Heart right ventricle (tissue), 16 donors: ENCODE measurements at regions not wholly inside any gene's neighbourhood (a gene's known extent, or its start where the extent isn't known, plus 50 kb on each side); places are given as distances from the start of the nearest gene placed in this dataset.

Experiments used
- ATAC-seq, 8 donors: fragments of 200-7000 bp; cut with Tn5 transposase; one replicate each; pipeline ENCODE4 v1.9.1; 2020; ENCODE audit warnings: mild to moderate bottlenecking in 8 of 8, moderate library complexity in 8 of 8, moderate number of reproducible peaks in 1 of 8
- DNase-seq, 2 donors: peaks; one replicate each; pipeline ENCODE4 v3.0.0-alpha.2; 2020
- H3K27ac ChIP-seq, 10 donors: fragments of 200-600 bp; sonication (generic) in 2 of 10; one replicate each; pipeline versions ENCODE4 v1.5.0 to v1.8.0; 2020 to 2022; ENCODE audit warnings: mild to moderate bottlenecking in 3 of 10
- H3K27me3 ChIP-seq, 7 donors: fragments of 200-600 bp; one replicate each; pipeline ENCODE4 v1.8.0; 2021 to 2022; ENCODE audit warnings: mild to moderate bottlenecking in 2 of 7
- H3K36me3 ChIP-seq, 9 donors: fragments of 200-600 bp; sonication (generic) in 1 of 9; one replicate each; pipeline versions ENCODE4 v1.5.0 to v1.8.0; 2020 to 2022; ENCODE audit warnings: mild to moderate bottlenecking in 2 of 9
- H3K4me1 ChIP-seq, 9 donors: fragments of 200-600 bp; sonication (generic) in 1 of 9; one replicate each; pipeline versions ENCODE4 v1.5.0 to v1.8.0; 2020 to 2022; ENCODE audit warnings: mild to moderate bottlenecking in 4 of 9
- H3K4me3 ChIP-seq, 10 donors: fragments of 200-600 bp; sonication (generic) in 2 of 10; one replicate each; pipeline versions ENCODE4 v1.5.0 to v1.8.0; 2020 to 2022; ENCODE audit warnings: mild to moderate bottlenecking in 7 of 10, moderate library complexity in 2 of 10
- H3K9me3 ChIP-seq, 11 donors: fragments of 200-600 bp in 10 of 11; sonication (generic) in 2 of 11; one replicate each; pipeline versions ENCODE4 v1.5.0 to v1.8.0; 2013 to 2022; ENCODE audit warnings: mild to moderate bottlenecking in 2 of 11, control low read depth in 1 of 11, moderate library complexity in 1 of 11
- CTCF ChIP-seq, 9 donors: fragments of 200-600 bp; sonication (generic) in 2 of 9; IDR thresholded peaks; one replicate each; pipeline versions ENCODE4 v1.5.0 to v1.8.0; 2021 to 2022; ENCODE audit warnings: antibody characterized with exemption in 9 of 9, mild to moderate bottlenecking in 5 of 9, moderate library complexity in 1 of 9
- WGBS, 2 donors: extraction: QIAGEN DNeasy Blood & Tissue Kit; methylation state at CpG; one replicate each; pipeline ENCODE4 v1.1.7; 2013; ENCODE audit warnings: inconsistent platforms in 1 of 2; 5-methylcytosine and 5-hydroxymethylcytosine counted together
- intact Hi-C, 10 donors: fragments of 100-400 bp; cut with DNase I; formaldehyde crosslinking; loops; one replicate each; pipeline versions ENCODE4 v1.11.1 to v1.14.2; 2022
- donor health status: Arrhythmogenic right ventricular cardiomyopathy.
- donor health status: ischemic (EF 13 %, LVEDD 7.1; RV severe dilation, severe dysfunction).
- donor health status: healthy with polysubstance abuse.
- donor health status: DM: no; HTN: yes; CAD: no.
- donor health status: DM: no; HTN: no; CAD: no.
- donor health status: ischemic (EF 25% LVEDD 6.9; RV normal size, moderate dysfunction).
- donor health status: ischemic (EF 25% LVEDD 5.7; RV mildly dilated, moderate dysfunction).
- donor health status: healthy.
- donor health status: DM: yes; HTN: yes; CAD: no.
- donor health status: Ischemic cardiomyopathy.
- donor health status: ischemic (EF 35%, LVEDD 5.7; RV mildly dilated, moderate dysfunction).
- donor health status: nonischemic (EF 11% LVEDD 7.7; RV severe dilation, severe dysfunction).
- donor health status: DM: yes; HTN: yes; CAD: no.
- donor health status: PGD.
- donor health status: ischemic (EF 29% LVEDD 5.4; RV normal size, mild dysfunction).
- donor health status: nonischemic (EF 23%, LVEDD 6.1; RV moderate dilation, normal function).

GRCh38 chr22:35008213-35008612 is 57.7 kb upstream of the ISX start:
- Histone ChIP-seq H3K4me1 (no peaks in the 10 kb centered on the region), H3K9me3 (no peaks in the 10 kb centered on the region), H3K4me3 (no peak overlapping the region), H3K27ac (no peak overlapping the region), H3K27me3 (peaks cover 0 to 26% (median 12%) of the 10 kb centered on the region in 7 donors), H3K36me3 (no peaks in the 10 kb centered on the region)
- no peak for DNase-seq
- intact Hi-C loops = no loop called here
- no peak for ATAC-seq
- no peak for TF ChIP-seq CTCF (IDR thresholded peaks at IDR 0.05)
- WGBS, 2 donors = 74 to 75% methylated on average over 5 of the region's 5 CpGs

GRCh38 chr22:35010543-35010942 is 55.4 kb upstream of the ISX start:
- ATAC-seq (no peak), DNase-seq (no peak)
- H3K4me1 ChIP-seq = no peaks in the 10 kb centered on the region
- no peak for TF ChIP-seq CTCF (IDR thresholded peaks at IDR 0.05)
- WGBS, 2 donors = 88 to 93% methylated on average over 6 of the region's 6 CpGs
- H3K27ac ChIP-seq = no peak overlapping the region
- peaks cover 0 to 22% (median 12%) of the 10 kb centered on the region in 7 donors for H3K27me3 ChIP-seq
- H3K9me3 ChIP-seq = no peaks in the 10 kb centered on the region
- no peaks in the 10 kb centered on the region for H3K36me3 ChIP-seq
- H3K4me3 ChIP-seq = no peak overlapping the region
- intact Hi-C loops = loop anchor here in 1 of 10 donors (10.0 kb wide), 1 partner anchor 1076 kb away; no protein-coding TSS in a partner anchor

DNA sequence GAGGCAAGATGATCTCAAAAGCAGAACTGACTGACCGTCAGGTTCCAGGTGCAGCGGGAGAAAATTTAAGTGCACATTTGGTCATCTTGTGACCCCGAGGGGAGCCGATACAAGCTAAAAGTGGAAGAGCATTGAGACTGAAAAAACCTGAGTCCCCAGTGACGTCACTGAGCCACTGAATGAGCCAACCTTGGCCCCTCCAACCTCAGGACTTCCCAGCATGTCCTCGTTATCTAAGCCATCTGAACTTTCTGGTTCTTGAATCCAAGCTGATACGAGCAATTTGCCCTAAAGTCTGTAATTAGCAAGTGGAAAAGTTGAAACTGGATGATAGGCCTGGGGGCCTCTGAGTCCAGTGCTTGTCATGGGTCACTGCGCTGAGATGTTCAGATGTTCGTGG is 51.1 kb upstream of the ISX start:
- Histone ChIP-seq H3K36me3 (no peaks in the 10 kb centered on the region), H3K4me3 (no peak overlapping the region), H3K27ac (no peak overlapping the region), H3K9me3 (no peaks in the 10 kb centered on the region), H3K4me1 (no peaks in the 10 kb centered on the region), H3K27me3 (peaks cover 0 to 15% (median 4%) of the 10 kb centered on the region in 7 donors)
- DNase-seq = no peak
- no peak for TF ChIP-seq CTCF (IDR thresholded peaks at IDR 0.05)
- no peak for ATAC-seq
- 81 to 83% methylated on average over 9 of the region's 9 CpGs for WGBS, 2 donors
- intact Hi-C loops = loop anchor here in 1 of 10 donors (10.0 kb wide), 1 partner anchor 1080 kb away; no protein-coding TSS in a partner anchor
